Vagina (tissue), 2 donors: ENCODE measurements at regions not wholly inside any gene's neighbourhood (a gene's known extent, or its start where the extent isn't known, plus 50 kb on each side); places are given as distances from the start of the nearest gene placed in this dataset.
A peak's percentile ranks its signal among the peaks of the same experiment; 100 is the strongest.
"Not testable (repeated sequence)": the region's sequence is repeated elsewhere in the genome, so short reads cannot be mapped to it uniquely, and the experiment has no call there.

Experiments used
- DNase-seq, 2 donors: peaks; one replicate each; pipeline ENCODE4 v3.0.0-alpha.2; 2017; ENCODE audit errors: extremely low spot score in 2 of 2
- H3K27ac ChIP-seq: fragments of 200-600 bp; sonication (generic); one replicate; pipeline ENCODE4 v1.5.1; 2019
- H3K27me3 ChIP-seq: fragments of 200-600 bp; sonication (generic); one replicate; pipeline ENCODE4 v1.5.1; 2019
- H3K36me3 ChIP-seq, 2 donors: fragments of 200-600 bp; sonication (generic); one replicate each; pipeline ENCODE4 v1.5.1; 2017 to 2019
- H3K4me1 ChIP-seq: fragments of 200-600 bp; sonication (generic); one replicate; pipeline ENCODE4 v1.5.1; 2019
- H3K4me3 ChIP-seq, 2 donors: fragments of 200-600 bp; sonication (generic); 1 replicate in 1 of 2; 2 replicates in 1 of 2; pipeline ENCODE4 v1.5.1; 2016 to 2019
- H3K9me3 ChIP-seq: fragments of 200-600 bp; sonication (generic); one replicate; pipeline ENCODE4 v1.5.1; 2019
- CTCF ChIP-seq, 3 experiments: fragments of 450-650 bp in 2 of 3; fragments of 200-600 bp in 1 of 3; sonication (generic) in 1 of 3; IDR thresholded peaks; one replicate each; pipeline ENCODE4 v1.5.1; 2017 to 2019; ENCODE audit warnings: antibody characterized with exemption in 3 of 3, mild to moderate bottlenecking in 2 of 3, moderate library complexity in 2 of 3
- POLR2A ChIP-seq, 2 donors: fragments of 450-650 bp; IDR thresholded peaks; one replicate each; pipeline ENCODE4 v1.6.1; 2017; ENCODE audit warnings: antibody characterized with exemption in 2 of 2, mild to moderate bottlenecking in 2 of 2, moderate library complexity in 2 of 2
- POLR2AphosphoS5 ChIP-seq, 2 donors: sonication (generic); formaldehyde crosslinking; IDR thresholded peaks; one replicate each; pipeline ENCODE4 v1.9.0; 2017; ENCODE audit warnings: antibody characterized with exemption in 2 of 2, mild to moderate bottlenecking in 2 of 2, low read depth in 1 of 2; ENCODE audit not compliant: insufficient read depth in 1 of 2
- intact Hi-C: fragments of 100-400 bp; cut with DNase I; formaldehyde crosslinking; loops from one replicate; pipeline ENCODE4 v1.15.1; 2023

- no peak for TF ChIP-seq POLR2A (IDR thresholded peaks at IDR 0.05)
- no peak for TF ChIP-seq POLR2AphosphoS5 (IDR thresholded peaks at IDR 0.05; ENCODE audit: insufficient read depth in 1 of 2, low read depth in 1 of 2)
- no peak for TF ChIP-seq CTCF (IDR thresholded peaks at IDR 0.05)
- DNase-seq = no peak
- Histone ChIP-seq H3K27me3 (no peaks in the 10 kb centered on the region), H3K36me3 (no peaks in the 10 kb centered on the region), H3K4me1 (peaks cover 15% of the 10 kb centered on the region), H3K4me3 (no peak overlapping the region), H3K9me3 (no peaks in the 10 kb centered on the region), H3K27ac (peak overlapping the region; percentile 5)
- intact Hi-C loops = no loop called here
Measured at GRCh38 chr6:137975188-137975940, 108.3 kb downstream of the TNFAIP3 start.

DNA sequence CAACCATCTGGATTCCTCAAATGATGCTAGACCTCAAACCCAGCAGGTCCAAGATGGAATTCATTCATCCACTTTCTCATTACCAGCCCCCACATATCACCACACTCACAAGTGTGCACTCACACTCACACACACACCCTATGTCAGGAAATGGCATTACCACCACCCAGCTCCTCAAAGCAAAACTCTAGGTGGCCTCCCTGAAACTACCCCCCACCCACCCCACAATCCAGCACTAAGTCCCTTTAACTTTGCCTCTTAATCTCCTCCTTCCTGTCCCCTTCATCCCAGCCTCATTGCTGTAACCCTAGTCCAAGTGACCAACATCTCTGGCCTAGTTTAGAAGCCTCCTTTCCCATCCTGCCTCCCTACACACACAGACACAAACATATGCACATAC, 109.4 kb downstream of the TNFAIP3 start:
- TF ChIP-seq POLR2A (IDR thresholded peaks at IDR 0.05) = no peak
- intact Hi-C loops = no loop called here
- no peaks in the 10 kb centered on the region for H3K36me3 ChIP-seq
- no peak overlapping the region for H3K27ac ChIP-seq
- peaks cover 15% of the 10 kb centered on the region for H3K4me1 ChIP-seq
- no peaks in the 10 kb centered on the region for H3K27me3 ChIP-seq
- no peak for DNase-seq
- no peak overlapping the region for H3K4me3 ChIP-seq
- no peaks in the 10 kb centered on the region for H3K9me3 ChIP-seq

GRCh38 chr6:137977206-137977605, 110.1 kb downstream of the TNFAIP3 start:
- peaks cover 15% of the 10 kb centered on the region for H3K4me1 ChIP-seq
- H3K27ac ChIP-seq = no peak overlapping the region
- no peak for TF ChIP-seq POLR2A (IDR thresholded peaks at IDR 0.05)
- TF ChIP-seq POLR2AphosphoS5 (IDR thresholded peaks at IDR 0.05; ENCODE audit: insufficient read depth in 1 of 2, low read depth in 1 of 2) = no peak
- TF ChIP-seq CTCF (IDR thresholded peaks at IDR 0.05) = no peak
- no peak overlapping the region for H3K4me3 ChIP-seq
- H3K9me3 ChIP-seq = no peaks in the 10 kb centered on the region
- no peak for DNase-seq
- intact Hi-C loops = no loop called here
- no peaks in the 10 kb centered on the region for H3K36me3 ChIP-seq
- H3K27me3 ChIP-seq = no peaks in the 10 kb centered on the region

DNA sequence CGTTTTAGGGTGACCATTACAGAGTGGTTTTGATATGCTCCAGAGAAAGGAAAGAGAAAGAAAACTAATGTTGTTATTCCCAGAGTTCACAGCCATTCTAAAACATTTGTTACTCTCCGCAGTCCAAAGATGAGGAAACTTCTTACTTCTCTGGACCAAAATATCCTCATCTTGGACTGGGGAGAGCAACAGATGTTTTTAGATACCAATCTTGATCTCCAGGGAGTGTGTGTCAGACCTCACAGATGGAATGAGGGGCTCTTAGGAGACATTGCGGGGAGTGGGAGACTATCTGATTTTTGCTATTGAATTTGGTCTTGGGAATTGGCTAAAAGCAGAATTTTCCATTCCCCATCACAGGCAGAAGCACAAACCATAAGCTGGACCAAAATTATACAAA, 110.8 kb downstream of the TNFAIP3 start:
- no peak for DNase-seq
- Histone ChIP-seq H3K4me1 (peaks cover 15% of the 10 kb centered on the region), H3K9me3 (no peaks in the 10 kb centered on the region), H3K27me3 (no peaks in the 10 kb centered on the region), H3K4me3 (no peak overlapping the region), H3K36me3 (no peaks in the 10 kb centered on the region), H3K27ac (no peak overlapping the region)
- intact Hi-C loops = no loop called here
- no peak for TF ChIP-seq POLR2AphosphoS5 (IDR thresholded peaks at IDR 0.05; ENCODE audit: insufficient read depth in 1 of 2, low read depth in 1 of 2)
- no peak for TF ChIP-seq POLR2A (IDR thresholded peaks at IDR 0.05)
- no peak for TF ChIP-seq CTCF (IDR thresholded peaks at IDR 0.05)

DNA sequence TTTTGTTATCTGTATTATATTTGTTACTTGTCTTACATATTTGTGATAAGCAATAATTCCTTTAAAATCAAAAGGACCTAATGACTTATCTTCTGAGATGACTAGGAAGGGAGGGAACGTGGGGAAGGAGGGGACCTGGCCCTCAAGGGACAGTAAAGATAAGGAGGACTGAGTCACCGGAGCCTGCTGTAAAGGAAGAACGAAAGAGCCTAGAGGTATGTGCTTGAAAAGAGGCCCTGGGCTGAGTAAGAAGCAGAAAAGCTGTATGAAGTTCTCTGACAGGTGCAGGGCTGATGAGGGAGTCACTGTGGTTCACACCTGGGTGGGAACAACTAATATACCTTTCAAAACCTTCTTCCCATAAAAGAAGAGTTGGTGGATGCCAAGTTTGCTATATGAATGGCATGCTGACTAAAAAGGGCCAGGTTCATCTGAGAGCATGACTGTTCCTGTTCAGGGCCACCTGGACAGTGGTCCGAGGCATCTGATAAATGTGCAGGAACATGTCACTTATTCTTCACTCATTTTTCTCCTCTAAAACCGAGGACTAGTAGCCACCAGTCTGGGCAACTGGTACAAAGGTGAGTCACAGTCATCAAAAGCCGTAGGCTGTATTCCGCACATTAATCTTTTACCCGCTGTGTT, 111.3 kb downstream of the TNFAIP3 start:
- no peaks in the 10 kb centered on the region for H3K36me3 ChIP-seq
- no peak overlapping the region for H3K4me3 ChIP-seq
- intact Hi-C loops = no loop called here
- no peaks in the 10 kb centered on the region for H3K27me3 ChIP-seq
- TF ChIP-seq CTCF (IDR thresholded peaks at IDR 0.05) (no peak), POLR2A (IDR thresholded peaks at IDR 0.05) (no peak), POLR2AphosphoS5 (IDR thresholded peaks at IDR 0.05; ENCODE audit: insufficient read depth in 1 of 2, low read depth in 1 of 2) (no peak)
- no peak for DNase-seq
- no peaks in the 10 kb centered on the region for H3K9me3 ChIP-seq
- H3K27ac ChIP-seq = no peak overlapping the region
- H3K4me1 ChIP-seq = peaks cover 15% of the 10 kb centered on the region

DNA sequence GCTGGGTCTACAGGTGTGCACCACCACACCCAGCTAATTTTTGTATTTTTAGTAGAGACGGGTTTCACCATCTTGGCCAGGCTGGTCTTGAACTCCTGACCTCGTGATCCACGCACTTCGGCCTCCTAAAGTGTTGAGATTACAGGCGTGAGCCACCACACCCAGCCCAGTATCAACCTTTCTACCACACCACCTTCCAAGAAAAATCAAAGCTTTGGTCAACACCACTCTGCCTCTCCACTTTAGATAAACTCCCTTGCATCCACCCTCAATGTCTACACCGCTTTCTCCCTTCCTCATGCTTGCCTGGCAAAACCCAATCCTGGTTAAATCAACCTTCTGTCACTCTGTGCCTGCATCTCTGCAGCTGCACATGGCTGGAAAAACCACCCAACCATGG, 112.2 kb downstream of the TNFAIP3 start:
- intact Hi-C loops = not testable (repeated sequence)

More for the DNA sequence above, 112.2 kb downstream of the TNFAIP3 start:
- H3K4me3 ChIP-seq, H3K36me3 ChIP-seq, DNase-seq, H3K27ac ChIP-seq, H3K27me3 ChIP-seq, H3K9me3 ChIP-seq: not testable (repeated sequence)
- H3K4me1 ChIP-seq = peaks cover 15% of the 10 kb centered on the region
